ENCODE measurements at regions not wholly inside any gene's neighbourhood (a gene's known extent, or its start where the extent isn't known, plus 50 kb on each side); places are given as distances from the start of the nearest gene placed in this dataset.

DNA sequence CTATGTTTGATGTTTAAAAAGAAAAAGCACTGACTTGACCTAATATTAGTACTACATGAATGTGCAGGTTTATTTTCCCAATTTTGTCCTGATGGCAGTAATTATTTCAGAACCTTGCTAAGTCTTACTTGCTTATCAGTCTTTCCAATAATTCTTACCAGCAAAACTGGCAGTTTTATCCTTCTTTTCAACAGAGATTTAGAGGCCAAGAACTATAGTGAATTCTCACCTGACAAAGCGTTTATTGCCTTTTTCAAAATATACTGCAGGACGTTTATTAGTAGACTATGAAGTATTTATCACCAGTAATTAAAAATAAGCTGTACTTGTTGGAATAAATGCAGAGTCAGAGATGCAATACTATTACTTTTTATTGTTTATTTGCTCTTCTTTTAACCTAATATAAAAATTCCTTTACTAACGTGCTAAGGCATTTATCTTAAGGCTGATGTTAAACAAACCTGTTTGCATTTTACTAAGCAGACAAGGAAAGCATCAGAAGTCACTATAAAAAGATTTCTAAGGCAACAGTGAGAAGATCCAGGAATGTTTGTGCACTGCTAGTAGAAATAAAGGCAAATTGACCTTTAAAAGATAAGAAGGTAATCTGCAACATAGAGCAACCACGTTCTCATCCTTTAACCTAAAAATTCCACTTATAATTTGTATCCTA, 80.3 kb upstream of the NOCT start:
- Histone ChIP-seq H3K27me3 (ENCODE audit: insufficient read depth, low read length, poor library complexity, severe bottlenecking) (no peaks in the 10 kb centered on the region), H3K9me2 (replicated peaks; ENCODE audit: low read depth, low read length) (no peaks in the 10 kb centered on the region), H3K4me3 (ENCODE audit: low read length, poor library complexity, severe bottlenecking) (no peak overlapping the region), H3K79me2 (ENCODE audit: insufficient read depth, low read length) (no peaks in the 10 kb centered on the region), H3K4me1 (ENCODE audit: insufficient read depth, low read length, poor library complexity, severe bottlenecking) (no peaks in the 10 kb centered on the region), H3K9ac (ENCODE audit: low read depth, low read length, poor library complexity, severe bottlenecking) (no peak overlapping the region), H2AFZ (ENCODE audit: low read length) (no peak overlapping the region), H3K4me2 (ENCODE audit: low read depth, low read length, poor library complexity, severe bottlenecking) (no peak overlapping the region), H3K36me3 (ENCODE audit: insufficient read depth, low read length) (no peaks in the 10 kb centered on the region), H3K9me3 (ENCODE audit: insufficient read depth, low read depth, low read length) (no peaks in the 10 kb centered on the region), H4K20me1 (ENCODE audit: insufficient read depth, low read length, poor library complexity, severe bottlenecking) (no peaks in the 10 kb centered on the region), H3F3A (ENCODE audit: low read depth) (no peaks in the 10 kb centered on the region)
- TF ChIP-seq EZH2phosphoT487 (IDR thresholded peaks at IDR 0.05; ENCODE audit: borderline replicate concordance): no peak
- TF ChIP-seq, protein P1, sequence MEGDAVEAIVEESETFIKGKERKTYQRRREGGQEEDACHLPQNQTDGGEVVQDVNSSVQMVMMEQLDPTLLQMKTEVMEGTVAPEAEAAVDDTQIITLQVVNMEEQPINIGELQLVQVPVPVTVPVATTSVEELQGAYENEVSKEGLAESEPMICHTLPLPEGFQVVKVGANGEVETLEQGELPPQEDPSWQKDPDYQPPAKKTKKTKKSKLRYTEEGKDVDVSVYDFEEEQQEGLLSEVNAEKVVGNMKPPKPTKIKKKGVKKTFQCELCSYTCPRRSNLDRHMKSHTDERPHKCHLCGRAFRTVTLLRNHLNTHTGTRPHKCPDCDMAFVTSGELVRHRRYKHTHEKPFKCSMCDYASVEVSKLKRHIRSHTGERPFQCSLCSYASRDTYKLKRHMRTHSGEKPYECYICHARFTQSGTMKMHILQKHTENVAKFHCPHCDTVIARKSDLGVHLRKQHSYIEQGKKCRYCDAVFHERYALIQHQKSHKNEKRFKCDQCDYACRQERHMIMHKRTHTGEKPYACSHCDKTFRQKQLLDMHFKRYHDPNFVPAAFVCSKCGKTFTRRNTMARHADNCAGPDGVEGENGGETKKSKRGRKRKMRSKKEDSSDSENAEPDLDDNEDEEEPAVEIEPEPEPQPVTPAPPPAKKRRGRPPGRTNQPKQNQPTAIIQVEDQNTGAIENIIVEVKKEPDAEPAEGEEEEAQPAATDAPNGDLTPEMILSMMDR (conservative IDR thresholded peaks at IDR 0.05; ENCODE audit: low read length): no peak

DNA sequence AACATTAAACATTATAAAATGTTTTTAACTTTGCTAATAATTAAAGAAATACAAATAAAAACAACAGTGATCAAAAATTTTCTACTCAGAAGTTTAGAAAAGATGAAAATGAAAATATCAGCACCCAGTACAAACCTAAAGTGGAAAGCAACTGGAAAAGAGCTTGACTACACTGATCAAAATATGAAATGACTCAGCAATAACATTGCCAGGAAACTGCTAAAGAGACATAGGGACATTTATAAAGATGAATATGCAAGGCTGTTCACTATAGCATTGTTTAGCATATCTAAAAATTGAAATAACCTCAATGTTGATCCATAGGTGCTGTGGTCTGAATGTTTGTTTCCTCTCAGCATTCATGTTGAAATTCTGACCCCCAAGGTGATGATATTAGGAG, 88.5 kb upstream of the NOCT start:
- Histone ChIP-seq H3K36me3 (ENCODE audit: insufficient read depth, low read length) (no peaks in the 10 kb centered on the region), H2AFZ (ENCODE audit: low read length) (no peak overlapping the region), H3K4me1 (ENCODE audit: insufficient read depth, low read length, poor library complexity, severe bottlenecking) (no peaks in the 10 kb centered on the region), H3K79me2 (ENCODE audit: insufficient read depth, low read length) (no peaks in the 10 kb centered on the region), H3K4me3 (ENCODE audit: low read length, poor library complexity, severe bottlenecking) (no peak overlapping the region), H3F3A (ENCODE audit: low read depth) (no peaks in the 10 kb centered on the region), H3K9me3 (ENCODE audit: insufficient read depth, low read depth, low read length) (no peaks in the 10 kb centered on the region), H3K4me2 (ENCODE audit: low read depth, low read length, poor library complexity, severe bottlenecking) (no peak overlapping the region), H3K9ac (ENCODE audit: low read depth, low read length, poor library complexity, severe bottlenecking) (no peak overlapping the region), H4K20me1 (ENCODE audit: insufficient read depth, low read length, poor library complexity, severe bottlenecking) (no peaks in the 10 kb centered on the region), H3K27me3 (ENCODE audit: insufficient read depth, low read length, poor library complexity, severe bottlenecking) (no peaks in the 10 kb centered on the region), H3K9me2 (replicated peaks; ENCODE audit: low read depth, low read length) (no peaks in the 10 kb centered on the region)
- TF ChIP-seq, protein P1 (conservative IDR thresholded peaks at IDR 0.05; ENCODE audit: low read length): no peak
- TF ChIP-seq EZH2phosphoT487 (IDR thresholded peaks at IDR 0.05; ENCODE audit: borderline replicate concordance): no peak

DNA sequence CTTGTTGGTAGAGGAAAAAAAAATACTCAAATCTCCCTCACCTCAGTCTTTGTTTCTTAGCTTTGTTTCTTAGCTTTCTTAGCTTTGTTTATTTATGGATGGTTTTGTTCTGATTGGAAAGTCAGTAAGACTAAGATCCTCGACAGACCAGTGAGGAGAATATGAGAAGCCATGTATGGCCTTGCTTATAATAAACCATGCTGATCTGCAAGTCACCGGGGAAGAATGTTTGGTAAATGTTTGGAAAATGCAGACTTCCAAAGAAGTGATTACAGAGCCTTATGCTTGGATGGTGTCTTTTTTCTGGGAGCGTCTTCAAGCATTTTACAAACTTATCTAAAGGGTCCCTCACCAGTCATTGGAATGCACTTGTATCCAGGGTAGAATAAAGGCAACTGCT, 90.1 kb upstream of the NOCT start:
- Histone ChIP-seq H3K9me2 (replicated peaks; ENCODE audit: low read depth, low read length) (no peaks in the 10 kb centered on the region), H3K4me2 (ENCODE audit: low read depth, low read length, poor library complexity, severe bottlenecking) (no peak overlapping the region), H3F3A (ENCODE audit: low read depth) (no peaks in the 10 kb centered on the region), H4K20me1 (ENCODE audit: insufficient read depth, low read length, poor library complexity, severe bottlenecking) (no peaks in the 10 kb centered on the region), H3K36me3 (ENCODE audit: insufficient read depth, low read length) (no peaks in the 10 kb centered on the region), H2AFZ (ENCODE audit: low read length) (no peak overlapping the region), H3K4me1 (ENCODE audit: insufficient read depth, low read length, poor library complexity, severe bottlenecking) (no peaks in the 10 kb centered on the region), H3K9ac (ENCODE audit: low read depth, low read length, poor library complexity, severe bottlenecking) (no peak overlapping the region), H3K9me3 (ENCODE audit: insufficient read depth, low read depth, low read length) (no peaks in the 10 kb centered on the region), H3K27me3 (ENCODE audit: insufficient read depth, low read length, poor library complexity, severe bottlenecking) (no peaks in the 10 kb centered on the region), H3K4me3 (ENCODE audit: low read length, poor library complexity, severe bottlenecking) (no peak overlapping the region), H3K79me2 (ENCODE audit: insufficient read depth, low read length) (no peaks in the 10 kb centered on the region)
- no peak for TF ChIP-seq EZH2phosphoT487 (IDR thresholded peaks at IDR 0.05; ENCODE audit: borderline replicate concordance)
- TF ChIP-seq, protein P1 (conservative IDR thresholded peaks at IDR 0.05; ENCODE audit: low read length): no peak
